C4-2B (cell line): ENCODE measurements at regions not wholly inside any gene's neighbourhood (a gene's known extent, or its start where the extent isn't known, plus 50 kb on each side); places are given as distances from the start of the nearest gene placed in this dataset.

Experiments used
- H3K27ac ChIP-seq: fragments of 450-650 bp; 2 replicates; pipeline ENCODE4 v1.5.1; 2017
- CTCF ChIP-seq: fragments of 450-650 bp; conservative IDR thresholded peaks from 2 replicates; pipeline ENCODE4 v1.5.1; 2017; ENCODE audit warnings: mild to moderate bottlenecking
- ZFX ChIP-seq: fragments of 450-650 bp; IDR thresholded peaks from 2 replicates; pipeline ENCODE4 v1.6.1; 2017

- TF ChIP-seq ZFX: no peak
- no peak for TF ChIP-seq CTCF
- H3K27ac ChIP-seq: no peak overlapping the region
These were observed 112.4 kb upstream of the GOLGA8J start for GRCh38 chr15:29970402-29970695.

GRCh38 chr15:29969562-29970401 lies 113.0 kb upstream of the GOLGA8J start:
- TF ChIP-seq CTCF (no peak), ZFX (no peak)
- peak overlapping the region; percentile 63; the same call in 1 of the 2 replicates for H3K27ac ChIP-seq

- peak overlapping the region; percentile 63 for H3K27ac ChIP-seq
- TF ChIP-seq CTCF (no peak), ZFX (peak; percentile 55)
These were observed 113.7 kb upstream of the GOLGA8J start for GRCh38 chr15:29968895-29969561.

- TF ChIP-seq CTCF (no peak), ZFX (peak; percentile 61; the same call in 1 of the 2 replicates)
- peak overlapping the region; percentile 63 for H3K27ac ChIP-seq
These were observed 114.5 kb upstream of the GOLGA8J start for GRCh38 chr15:29968099-29968894.

- no peak for TF ChIP-seq CTCF
- TF ChIP-seq ZFX: no peak
These were observed 120.3 kb upstream of the GOLGA8J start for GRCh38 chr15:29962407-29962806.

GRCh38 chr15:29959384-29960137 lies 123.2 kb upstream of the GOLGA8J start:
- TF ChIP-seq ZFX (no peak), CTCF (no peak)

More at GRCh38 chr15:29962407-29962806, 120.3 kb upstream of the GOLGA8J start:
- no peak overlapping the region for H3K27ac ChIP-seq

More at GRCh38 chr15:29959384-29960137, 123.2 kb upstream of the GOLGA8J start:
- H3K27ac ChIP-seq: no peak overlapping the region
